ENCODE measurements at regions not wholly inside any gene's neighbourhood (a gene's known extent, or its start where the extent isn't known, plus 50 kb on each side); places are given as distances from the start of the nearest gene placed in this dataset.

- TF ChIP-seq EZH2 (IDR thresholded peaks at IDR 0.05; ENCODE audit: low read length, unreplicated experiment) (no peak), CTCF (conservative IDR thresholded peaks at IDR 0.05; ENCODE audit: low read depth, low read length) (no peak)
Observed at GRCh38 chr2:120929829-120930228, 194.2 kb downstream of the GLI2 start.

All from PC-3 (cell line).